CD4-positive, alpha-beta T cell treated with Interleukin-12 subunit alpha and Interleukin-12 subunit beta, for 1 hour (primary cell): ENCODE measurements at regions not wholly inside any gene's neighbourhood (a gene's known extent, or its start where the extent isn't known, plus 50 kb on each side); places are given as distances from the start of the nearest gene placed in this dataset.

Source experiments
- DNase-seq: peaks from one replicate; pipeline ENCODE4 v3.0.0-alpha.2; 2020

GRCh38 chr4:149296503-149296902 is 519.1 kb downstream of the IQCM start:
- no peak for DNase-seq

- no peak for DNase-seq
Measured at GRCh38 chr4:149296084-149296483, 519.6 kb downstream of the IQCM start.

DNA sequence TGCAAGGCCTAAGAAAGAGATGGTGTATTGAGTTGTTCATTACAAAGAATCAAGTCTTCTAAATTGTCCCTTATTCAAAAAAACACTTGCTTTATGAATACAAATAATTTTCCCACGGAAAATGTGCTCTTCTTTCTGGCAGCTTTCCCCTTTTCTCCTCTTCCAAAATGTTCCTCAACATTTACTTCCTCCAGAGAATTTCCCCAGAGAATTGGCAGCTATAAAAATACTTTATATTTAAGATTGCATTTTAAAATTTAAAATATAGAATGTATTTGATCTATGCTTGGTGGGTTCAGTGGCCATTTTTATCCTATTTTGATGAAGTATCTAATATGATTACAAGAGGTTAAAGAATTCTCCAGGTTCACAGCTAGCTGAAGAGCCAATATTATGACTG is 521.0 kb downstream of the IQCM start:
- DNase-seq: no peak

DNA sequence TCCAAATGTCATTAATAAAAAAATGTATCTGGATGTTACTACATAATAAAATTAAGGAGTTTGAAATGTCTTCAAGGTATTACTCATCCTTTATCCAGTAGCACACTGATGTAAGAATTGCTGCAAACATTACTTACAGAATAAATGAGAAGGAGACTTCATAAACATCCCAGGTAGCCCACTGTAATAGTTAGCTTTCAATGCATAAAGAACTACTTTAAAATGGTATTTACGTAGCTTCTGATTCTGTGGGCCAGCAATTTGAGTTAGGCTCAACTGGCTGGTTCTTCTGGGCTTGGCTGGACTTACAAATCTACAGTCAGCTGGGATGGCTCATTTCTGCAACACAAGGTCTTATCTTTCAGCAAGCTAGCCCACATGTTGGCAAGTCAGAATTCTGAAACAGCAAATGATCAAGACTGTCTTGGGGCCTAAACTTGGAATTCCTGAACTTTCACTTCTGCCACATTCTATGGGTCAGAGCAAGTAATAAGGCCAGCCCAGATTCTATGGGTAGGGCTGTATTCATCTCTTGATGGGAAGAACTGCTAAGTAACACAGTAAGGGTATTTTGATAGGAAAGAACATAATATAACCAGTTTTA is 522.5 kb downstream of the IQCM start:
- no peak for DNase-seq

DNA sequence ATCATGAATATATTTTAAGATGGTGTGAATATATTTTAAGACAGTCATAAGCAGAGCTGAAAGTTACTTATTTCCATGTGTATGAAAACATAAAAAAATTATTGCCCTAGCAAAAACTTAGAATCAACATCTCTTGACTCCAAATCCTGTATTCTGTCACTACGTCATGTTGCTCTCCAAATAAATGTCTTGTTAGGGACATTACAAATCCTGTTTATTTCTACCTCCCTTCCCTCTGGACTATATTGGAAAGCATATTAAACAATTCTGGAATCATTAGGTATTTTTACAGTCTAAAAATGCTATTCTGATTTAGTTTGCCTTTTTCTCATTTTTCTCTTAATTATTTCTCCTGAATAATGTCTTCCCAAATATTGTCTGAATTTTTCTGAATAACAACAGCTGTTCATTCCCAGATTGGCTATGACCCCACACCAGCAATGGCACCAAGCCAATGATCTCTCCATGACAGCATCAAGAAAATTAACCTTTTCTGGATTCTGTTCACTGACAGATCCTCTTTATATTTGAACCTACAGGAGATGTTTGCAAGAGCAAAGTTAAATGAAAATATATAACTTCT is 523.1 kb downstream of the IQCM start:
- DNase-seq: no peak

DNA sequence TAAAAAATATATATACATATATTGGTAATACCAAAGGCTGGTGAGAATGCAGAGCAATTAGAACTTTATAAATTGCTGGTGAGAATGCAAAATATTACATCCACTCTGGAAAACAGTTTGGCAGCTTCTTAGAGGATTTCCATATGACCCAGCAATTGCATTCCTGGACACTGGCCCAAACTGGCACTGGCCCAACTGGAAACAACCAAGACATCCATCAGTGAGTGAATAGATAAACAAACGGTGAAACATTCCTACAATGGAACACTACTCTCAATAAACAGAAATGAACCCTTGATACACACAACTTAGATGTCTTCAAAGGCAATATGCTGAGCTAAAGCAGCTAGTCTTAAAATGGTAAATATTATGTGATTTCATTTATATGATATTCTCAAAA is 524.2 kb downstream of the IQCM start:
- no peak for DNase-seq

DNA sequence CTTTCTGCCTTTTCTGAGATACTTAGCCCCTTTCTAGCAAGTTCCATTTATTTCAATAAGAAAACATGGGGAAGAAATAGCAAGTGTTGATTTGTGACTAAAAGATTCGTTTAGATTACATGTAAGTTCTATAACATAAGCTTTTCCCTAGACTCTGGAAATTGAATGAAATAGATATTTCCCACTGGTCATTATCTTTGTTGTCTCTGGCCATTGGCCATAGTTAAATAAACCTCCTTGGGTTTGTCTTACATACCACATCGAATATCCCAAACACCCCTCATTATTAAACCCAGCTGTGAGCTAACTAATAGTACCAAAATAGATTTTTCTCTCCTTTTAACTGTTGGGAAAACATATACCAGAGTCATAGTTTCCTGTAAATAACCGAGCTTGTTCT is 534.8 kb downstream of the IQCM start:
- DNase-seq: no peak

DNA sequence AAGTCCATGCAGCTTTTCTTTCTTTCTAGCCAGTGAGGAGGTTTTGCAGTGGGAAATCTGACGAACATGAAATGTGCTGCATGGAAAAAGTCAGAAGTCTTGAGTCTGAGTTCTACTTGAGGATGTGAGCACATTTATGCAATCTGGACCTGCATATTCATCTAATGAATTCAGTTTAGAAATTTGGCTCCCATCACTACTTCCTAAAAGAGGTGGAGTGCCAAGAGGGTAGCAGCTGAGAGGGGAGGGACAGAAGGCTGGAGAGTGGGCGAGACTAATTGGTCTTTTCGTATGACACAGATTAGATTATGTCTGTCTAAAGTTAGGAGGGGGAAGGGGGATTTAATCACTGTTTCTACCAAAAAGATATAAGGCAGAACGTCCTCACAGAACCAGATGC is 535.9 kb downstream of the IQCM start:
- no peak for DNase-seq

- no peak for DNase-seq
Measured at GRCh38 chr4:149279331-149279730, 536.3 kb downstream of the IQCM start.

- no peak for DNase-seq
Measured at GRCh38 chr4:149277705-149278104, 537.9 kb downstream of the IQCM start.

GRCh38 chr4:149269835-149270234 is 545.8 kb downstream of the IQCM start:
- no peak for DNase-seq

DNA sequence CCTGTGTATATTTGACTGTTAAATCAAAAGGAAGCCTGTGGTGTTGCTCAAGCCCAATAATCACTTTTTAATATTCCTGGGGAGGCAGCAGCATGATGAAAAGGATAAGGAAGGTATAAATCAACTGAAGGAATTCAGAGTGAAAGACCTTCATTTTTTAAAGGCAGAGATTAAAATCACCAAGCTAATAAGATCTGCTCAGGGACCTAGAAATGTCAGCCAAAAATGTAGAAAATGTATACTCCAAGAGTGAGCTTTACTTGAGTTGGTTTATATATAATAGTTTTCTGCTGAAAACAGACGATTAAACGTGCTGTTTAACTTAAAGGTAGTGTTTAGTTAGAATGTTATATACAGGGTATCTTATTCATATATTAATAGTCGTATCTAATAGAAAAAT is 549.3 kb downstream of the IQCM start:
- DNase-seq: no peak

GRCh38 chr4:149265645-149266044 is 550.0 kb downstream of the IQCM start:
- no peak for DNase-seq

DNA sequence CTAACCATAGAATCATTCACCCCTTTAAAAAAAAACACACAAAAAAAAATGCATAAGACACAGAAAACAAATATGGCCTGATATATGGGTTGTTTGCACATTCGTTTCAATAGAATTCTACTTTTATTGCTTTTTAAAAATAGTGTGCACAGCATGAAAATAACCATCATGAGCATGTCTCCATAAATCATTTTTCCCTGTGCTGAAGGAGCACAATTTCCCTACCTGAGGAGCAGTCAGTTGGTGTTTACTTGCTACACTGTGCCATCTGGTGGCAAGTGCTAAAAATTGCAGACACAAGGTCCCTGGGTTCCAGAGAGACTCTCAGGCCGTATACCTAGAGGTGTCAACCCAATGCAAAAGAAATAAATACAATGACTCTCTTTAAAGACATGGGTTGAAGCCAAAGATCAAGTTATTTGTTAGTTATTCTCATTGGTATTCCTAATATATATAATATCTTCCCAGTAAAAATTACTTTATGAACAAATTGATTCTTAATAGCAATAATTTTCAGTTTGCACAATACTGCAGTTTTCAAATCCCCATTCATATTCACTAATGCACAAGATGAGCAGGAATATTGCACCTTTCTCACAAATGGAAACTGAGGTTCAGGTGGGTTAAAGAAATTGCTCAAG is 551.4 kb downstream of the IQCM start:
- DNase-seq: peak; percentile 15

GRCh38 chr4:149248191-149248764 is 567.4 kb downstream of the IQCM start:
- DNase-seq: no peak

DNA sequence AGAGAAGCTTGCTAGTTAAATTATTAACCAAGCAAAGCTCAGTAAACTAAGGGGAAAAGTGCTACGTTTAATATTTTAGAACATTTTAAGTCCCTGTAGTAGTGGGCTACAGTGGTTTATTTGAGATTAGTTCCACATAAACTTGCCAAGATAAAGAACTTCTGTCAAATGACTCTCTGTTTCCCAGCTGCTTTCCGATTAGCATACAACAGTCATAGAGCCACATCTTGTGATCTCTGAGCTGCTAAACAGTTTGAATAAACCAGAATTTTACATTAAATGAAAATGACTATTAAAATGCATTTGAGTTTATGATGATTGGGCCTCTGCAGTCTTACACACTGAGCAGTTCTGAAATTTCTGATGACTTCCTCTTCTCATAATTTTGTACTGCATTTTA is 568.5 kb downstream of the IQCM start:
- DNase-seq: no peak

DNA sequence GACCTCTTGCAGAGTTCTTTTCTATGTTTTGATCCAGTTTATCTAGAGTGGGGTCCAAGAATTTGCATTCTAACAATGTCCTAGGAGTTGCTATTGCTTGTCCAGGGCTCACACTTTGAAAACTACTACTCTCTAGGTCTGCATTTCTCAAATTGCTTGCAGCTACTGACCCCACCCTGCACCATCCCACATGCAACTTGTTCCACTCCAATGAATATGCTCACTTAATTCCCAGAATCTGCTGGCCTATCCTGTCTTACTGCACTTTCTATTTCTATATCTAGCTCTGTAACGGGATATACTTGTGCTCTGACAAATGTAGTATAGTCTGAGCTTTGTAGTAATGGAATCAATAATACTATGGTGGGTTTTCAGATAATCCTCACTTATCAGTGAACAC is 570.3 kb downstream of the IQCM start:
- no peak for DNase-seq

- DNase-seq: no peak
Measured at GRCh38 chr4:149238097-149238496, 577.5 kb downstream of the IQCM start.

- DNase-seq: no peak
Measured at GRCh38 chr4:149234798-149235197, 580.8 kb downstream of the IQCM start.

DNA sequence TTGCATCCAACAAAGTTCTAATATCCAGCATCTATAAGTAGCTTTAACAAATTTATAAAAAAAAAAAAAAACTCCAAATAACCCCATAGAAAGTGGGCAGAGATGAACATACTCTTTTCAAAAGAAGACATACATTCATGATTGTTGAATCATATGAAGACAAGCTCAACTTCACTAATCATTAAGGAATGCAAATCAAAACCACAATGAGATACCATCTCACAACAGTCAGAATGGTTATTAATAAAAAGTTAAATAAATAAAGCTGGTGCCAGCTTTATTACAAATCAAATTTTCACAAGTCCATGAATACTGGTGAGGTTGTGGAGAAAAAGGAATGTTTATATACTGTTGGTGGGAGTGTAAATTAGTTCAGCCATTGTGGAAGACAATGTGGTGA is 592.0 kb downstream of the IQCM start:
- no peak for DNase-seq

DNA sequence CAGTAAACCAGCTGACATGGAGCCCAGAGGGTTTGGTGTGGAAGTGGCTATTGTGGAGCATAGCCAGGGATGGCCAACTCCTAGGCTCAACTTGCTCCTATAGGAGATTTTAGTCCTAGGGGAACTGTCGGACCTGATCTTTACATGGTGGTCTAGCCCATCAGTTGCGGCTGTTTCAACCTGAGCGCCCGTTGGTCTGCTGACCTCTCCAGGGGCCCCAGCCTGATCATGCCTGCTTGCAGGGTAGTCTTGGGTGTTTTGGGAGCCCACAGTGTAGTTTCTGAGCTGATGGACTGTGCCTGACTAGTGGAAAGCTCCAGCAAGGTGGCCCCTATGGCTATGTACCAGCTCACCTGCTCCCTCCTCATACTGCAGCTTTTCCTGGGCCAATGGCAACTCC is 597.0 kb downstream of the IQCM start:
- DNase-seq: no peak

- DNase-seq: no peak
Measured at GRCh38 chr4:149214301-149214700, 601.3 kb downstream of the IQCM start.

DNA sequence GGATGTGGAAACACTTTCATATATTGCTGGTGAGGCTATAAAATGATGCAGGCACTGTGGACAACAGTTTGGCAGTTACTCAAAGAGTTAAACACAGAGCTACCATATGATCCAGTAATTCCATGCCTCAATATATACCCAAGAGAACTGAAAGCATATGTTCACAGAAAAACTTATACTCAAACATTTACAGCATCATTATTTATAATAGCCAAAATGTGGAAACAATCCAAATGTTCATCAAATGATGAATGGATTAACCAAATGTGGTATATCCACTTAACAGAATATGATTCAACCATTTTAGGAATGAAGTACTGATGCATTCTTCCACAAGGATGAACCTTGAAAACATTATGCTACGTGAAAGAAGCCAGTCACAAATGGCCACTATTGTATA is 603.8 kb downstream of the IQCM start:
- no peak for DNase-seq

GRCh38 chr4:149203256-149204001 is 612.2 kb downstream of the IQCM start:
- no peak for DNase-seq
